ENCODE measurements at regions not wholly inside any gene's neighbourhood (a gene's known extent, or its start where the extent isn't known, plus 50 kb on each side); places are given as distances from the start of the nearest gene placed in this dataset.

DNA sequence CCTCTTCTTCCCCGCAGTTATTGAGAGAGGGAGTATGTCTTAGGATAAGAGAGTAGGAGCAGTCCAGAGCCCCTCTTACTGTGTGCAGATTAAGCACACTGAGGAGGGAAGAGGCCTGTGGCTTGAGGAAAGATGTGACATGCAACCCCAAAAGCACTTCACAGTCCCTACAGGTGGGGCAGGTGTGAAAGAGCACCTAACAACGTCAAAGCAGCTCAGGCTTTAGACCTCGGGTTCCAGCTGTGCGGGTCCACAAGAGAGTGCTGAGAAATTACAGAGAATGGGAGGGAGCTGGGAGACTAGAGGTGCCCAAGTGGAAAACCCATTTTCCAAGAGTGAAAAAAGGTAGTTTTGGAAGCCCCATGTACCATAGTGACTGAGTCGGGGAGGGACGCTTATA lies 127.6 kb downstream of the SLC25A47 start:
- H3K4me1 ChIP-seq (ENCODE audit: low read length) = no peaks in the 10 kb centered on the region
- no peak overlapping the region for H2AFZ ChIP-seq (ENCODE audit: low read length)
- no peak overlapping the region for H3K4me3 ChIP-seq (ENCODE audit: low read length)
- no peaks in the 10 kb centered on the region for H3K27me3 ChIP-seq (ENCODE audit: low read length)
- DNase-seq = no peak
- no peaks in the 10 kb centered on the region for H3K9me2 ChIP-seq (replicated peaks; ENCODE audit: insufficient read depth, low read length)
- H4K20me1 ChIP-seq (ENCODE audit: insufficient read depth, low read depth, low read length) = peaks cover 20% of the 10 kb centered on the region; the same call in 1 of the 2 replicates
- H3K9me3 ChIP-seq (ENCODE audit: low read length) = no peaks in the 10 kb centered on the region
- H3K79me2 ChIP-seq (ENCODE audit: low read length) = no peaks in the 10 kb centered on the region
- H3K4me2 ChIP-seq (ENCODE audit: low read depth, low read length, poor library complexity, severe bottlenecking) = no peak overlapping the region
- H3K36me3 ChIP-seq (ENCODE audit: insufficient read depth, low read length) = no peaks in the 10 kb centered on the region
- no peak overlapping the region for H3K9ac ChIP-seq (ENCODE audit: low read length)
- no peak overlapping the region for H3K27ac ChIP-seq (ENCODE audit: low read length)

DNA sequence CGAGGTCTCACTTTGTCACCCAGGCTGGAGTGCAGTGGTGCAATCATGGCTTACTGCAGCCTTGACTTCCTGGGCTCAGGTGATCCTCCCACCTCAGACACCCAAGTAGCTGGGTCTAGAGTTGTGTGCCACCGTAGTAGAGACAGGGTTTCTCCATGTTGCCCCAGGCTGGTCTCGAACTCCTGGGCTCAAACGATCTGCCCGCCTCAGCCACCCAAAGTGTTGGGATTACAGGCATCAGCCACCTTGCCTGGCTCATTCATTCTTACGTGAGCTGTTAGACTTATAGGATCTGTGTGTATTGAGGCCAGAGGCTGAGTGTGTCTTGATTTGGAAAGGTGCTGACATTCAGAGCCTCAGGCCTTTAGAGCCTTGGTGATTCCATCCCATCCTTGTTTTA lies 128.1 kb downstream of the SLC25A47 start:
- Histone ChIP-seq H3K4me1 (ENCODE audit: low read length) (no peaks in the 10 kb centered on the region), H3K4me3 (ENCODE audit: low read length) (no peak overlapping the region), H3K9me2 (replicated peaks; ENCODE audit: insufficient read depth, low read length) (no peaks in the 10 kb centered on the region), H2AFZ (ENCODE audit: low read length) (no peak overlapping the region), H4K20me1 (ENCODE audit: insufficient read depth, low read depth, low read length) (peaks cover 15% of the 10 kb centered on the region; the same call in 1 of the 2 replicates), H3K9ac (ENCODE audit: low read length) (no peak overlapping the region), H3K79me2 (ENCODE audit: low read length) (no peaks in the 10 kb centered on the region), H3K36me3 (ENCODE audit: insufficient read depth, low read length) (no peaks in the 10 kb centered on the region), H3K9me3 (ENCODE audit: low read length) (no peaks in the 10 kb centered on the region), H3K4me2 (ENCODE audit: low read depth, low read length, poor library complexity, severe bottlenecking) (no peak overlapping the region), H3K27me3 (ENCODE audit: low read length) (no peaks in the 10 kb centered on the region), H3K27ac (ENCODE audit: low read length) (no peak overlapping the region)
- DNase-seq = no peak

DNA sequence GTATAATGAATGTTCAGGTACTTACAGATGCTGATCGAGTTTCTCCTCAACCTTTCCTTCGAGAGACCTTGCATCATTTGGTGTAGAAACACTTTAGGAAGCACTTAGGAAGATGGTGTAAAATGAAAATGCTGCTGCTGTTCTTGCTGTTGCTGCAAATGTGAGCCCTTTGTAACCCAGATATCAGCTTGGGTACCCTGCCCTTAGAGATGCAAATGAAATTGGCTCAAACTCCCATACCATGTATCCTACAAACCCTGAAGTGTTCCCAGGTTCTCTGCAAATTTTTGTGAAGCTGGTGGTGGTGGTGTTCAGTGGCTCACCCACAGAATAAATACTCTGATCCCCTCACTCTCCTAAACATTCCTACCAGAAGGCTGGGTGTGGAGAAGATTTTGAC lies 130.8 kb downstream of the SLC25A47 start:
- H3K4me1 ChIP-seq (ENCODE audit: low read length) = no peaks in the 10 kb centered on the region
- H3K9me3 ChIP-seq (ENCODE audit: low read length) = no peaks in the 10 kb centered on the region
- no peak overlapping the region for H3K4me3 ChIP-seq (ENCODE audit: low read length)
- H3K9ac ChIP-seq (ENCODE audit: low read length) = no peak overlapping the region
- peaks cover 12% of the 10 kb centered on the region; the same call in 1 of the 2 replicates for H4K20me1 ChIP-seq (ENCODE audit: insufficient read depth, low read depth, low read length)
- H3K36me3 ChIP-seq (ENCODE audit: insufficient read depth, low read length) = no peaks in the 10 kb centered on the region
- H3K4me2 ChIP-seq (ENCODE audit: low read depth, low read length, poor library complexity, severe bottlenecking) = no peak overlapping the region
- H3K27me3 ChIP-seq (ENCODE audit: low read length) = no peaks in the 10 kb centered on the region
- no peaks in the 10 kb centered on the region for H3K9me2 ChIP-seq (replicated peaks; ENCODE audit: insufficient read depth, low read length)
- H3K27ac ChIP-seq (ENCODE audit: low read length) = no peak overlapping the region
- H3K79me2 ChIP-seq (ENCODE audit: low read length) = no peaks in the 10 kb centered on the region
- H2AFZ ChIP-seq (ENCODE audit: low read length) = no peak overlapping the region
- no peak for DNase-seq

DNA sequence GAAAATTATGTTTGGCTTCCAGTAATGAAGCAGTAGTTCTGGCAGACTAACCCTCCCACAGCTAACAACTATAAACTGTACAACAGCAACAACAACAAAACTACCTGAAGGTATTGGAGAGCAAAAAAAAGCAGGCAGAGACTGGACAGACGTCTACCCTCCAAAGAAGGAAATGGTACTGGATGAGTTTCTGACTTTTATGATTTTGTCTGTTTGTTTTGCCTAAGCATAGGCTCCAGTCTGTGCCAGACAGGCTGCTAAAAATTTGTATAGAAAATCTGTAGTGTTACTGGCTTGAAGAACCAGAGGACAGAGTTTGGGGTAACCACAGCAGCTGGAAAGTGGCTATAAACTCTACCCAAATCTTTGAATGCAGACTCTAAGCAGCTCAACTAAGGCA lies 131.3 kb downstream of the SLC25A47 start:
- no peaks in the 10 kb centered on the region for H3K36me3 ChIP-seq (ENCODE audit: insufficient read depth, low read length)

DNA sequence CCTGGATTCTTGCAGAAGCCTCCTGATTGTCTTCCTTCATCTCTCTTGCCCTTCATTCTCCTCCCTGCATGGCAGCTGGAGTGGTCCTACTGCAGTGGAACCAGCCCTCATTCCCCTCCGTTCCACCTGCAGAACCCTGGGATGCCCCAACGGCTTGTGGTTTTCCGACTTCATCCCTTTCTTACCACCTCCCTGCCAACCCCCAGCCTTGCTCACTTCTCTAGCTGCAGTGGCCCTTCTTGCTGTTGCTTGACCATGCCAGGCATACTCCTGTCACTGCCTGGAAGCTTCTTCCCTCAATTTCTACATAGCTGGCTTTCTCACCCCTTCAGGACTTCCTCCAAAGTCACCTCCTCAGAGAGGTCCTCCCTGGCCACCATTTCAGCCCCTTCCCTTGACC lies 123.3 kb downstream of the BEGAIN start:
- no peak overlapping the region for H2AFZ ChIP-seq (ENCODE audit: low read length)
- no peaks in the 10 kb centered on the region for H3K36me3 ChIP-seq (ENCODE audit: insufficient read depth, low read length)
- no peak overlapping the region for H3K9ac ChIP-seq (ENCODE audit: low read length)
- H3K4me3 ChIP-seq (ENCODE audit: low read length) = no peak overlapping the region
- no peaks in the 10 kb centered on the region for H3K79me2 ChIP-seq (ENCODE audit: low read length)
- H3K27me3 ChIP-seq (ENCODE audit: low read length) = no peaks in the 10 kb centered on the region
- no peaks in the 10 kb centered on the region for H3K9me2 ChIP-seq (replicated peaks; ENCODE audit: insufficient read depth, low read length)
- H3K9me3 ChIP-seq (ENCODE audit: low read length) = no peaks in the 10 kb centered on the region
- H3K4me1 ChIP-seq (ENCODE audit: low read length) = no peaks in the 10 kb centered on the region
- 0 out of 2 replicates have a peak, but pooled peaks cover 6% of the 10 kb centered on the region for H4K20me1 ChIP-seq (ENCODE audit: insufficient read depth, low read depth, low read length)
- H3K4me2 ChIP-seq (ENCODE audit: low read depth, low read length, poor library complexity, severe bottlenecking) = no peak overlapping the region
- no peak overlapping the region for H3K27ac ChIP-seq (ENCODE audit: low read length)
- no peak for DNase-seq

More for the DNA sequence above, 131.3 kb downstream of the SLC25A47 start:
- H4K20me1 ChIP-seq (ENCODE audit: insufficient read depth, low read depth, low read length) = peaks cover 12% of the 10 kb centered on the region; the same call in 1 of the 2 replicates
- H3K4me3 ChIP-seq (ENCODE audit: low read length) = no peak overlapping the region
- no peaks in the 10 kb centered on the region for H3K27me3 ChIP-seq (ENCODE audit: low read length)
- no peaks in the 10 kb centered on the region for H3K9me3 ChIP-seq (ENCODE audit: low read length)
- no peak overlapping the region for H3K4me2 ChIP-seq (ENCODE audit: low read depth, low read length, poor library complexity, severe bottlenecking)
- no peak overlapping the region for H3K27ac ChIP-seq (ENCODE audit: low read length)
- H3K79me2 ChIP-seq (ENCODE audit: low read length) = no peaks in the 10 kb centered on the region
- no peak overlapping the region for H2AFZ ChIP-seq (ENCODE audit: low read length)
- no peak overlapping the region for H3K9ac ChIP-seq (ENCODE audit: low read length)
- DNase-seq = no peak
- H3K4me1 ChIP-seq (ENCODE audit: low read length) = no peaks in the 10 kb centered on the region
- no peaks in the 10 kb centered on the region for H3K9me2 ChIP-seq (replicated peaks; ENCODE audit: insufficient read depth, low read length)

DNA sequence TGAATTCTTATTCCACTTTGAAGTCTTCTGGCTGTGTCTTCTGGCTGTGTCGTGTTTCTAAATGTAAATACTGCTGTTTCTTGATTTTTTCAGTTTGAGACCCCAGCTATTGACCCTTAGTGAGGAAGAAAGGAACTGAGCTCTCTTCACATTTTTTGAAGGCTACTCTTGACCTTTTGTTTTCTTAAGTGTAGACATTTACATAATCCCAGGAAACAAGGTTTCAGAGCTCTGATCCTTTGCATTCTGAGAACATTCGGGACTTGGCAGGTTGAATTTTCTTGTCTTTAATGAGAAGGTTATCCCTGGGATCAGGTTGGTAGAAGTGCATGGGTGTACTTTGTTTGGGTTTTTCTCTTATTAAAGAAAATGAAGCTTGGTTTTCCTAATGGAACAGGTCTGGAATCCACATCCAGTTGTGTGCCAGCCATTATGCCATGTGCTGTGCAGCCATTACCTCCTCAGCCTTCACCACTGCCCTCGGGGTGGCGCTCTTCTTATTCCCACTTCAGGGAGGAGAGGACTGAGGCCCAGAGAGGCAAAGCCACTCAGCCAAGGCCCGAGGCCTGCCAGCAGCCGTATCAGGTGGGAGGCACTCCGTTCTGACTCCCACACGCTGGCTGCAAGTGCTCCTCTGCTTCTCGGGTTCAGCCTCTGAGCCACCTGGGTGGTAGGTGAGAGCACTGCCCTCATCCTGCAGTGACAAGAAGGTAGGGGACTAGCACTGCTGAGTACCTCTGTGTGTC lies 120.9 kb downstream of the BEGAIN start:
- H2AFZ ChIP-seq (ENCODE audit: low read length) = no peak overlapping the region
- no peaks in the 10 kb centered on the region for H3K36me3 ChIP-seq (ENCODE audit: insufficient read depth, low read length)
- no peaks in the 10 kb centered on the region for H3K9me3 ChIP-seq (ENCODE audit: low read length)
- no peaks in the 10 kb centered on the region for H3K79me2 ChIP-seq (ENCODE audit: low read length)
- no peak for DNase-seq
- no peaks in the 10 kb centered on the region for H3K9me2 ChIP-seq (replicated peaks; ENCODE audit: insufficient read depth, low read length)
- no peaks in the 10 kb centered on the region for H3K27me3 ChIP-seq (ENCODE audit: low read length)
- H3K27ac ChIP-seq (ENCODE audit: low read length) = no peak overlapping the region
- H3K9ac ChIP-seq (ENCODE audit: low read length) = no peak overlapping the region
- no peak overlapping the region for H3K4me2 ChIP-seq (ENCODE audit: low read depth, low read length, poor library complexity, severe bottlenecking)
- H4K20me1 ChIP-seq (ENCODE audit: insufficient read depth, low read depth, low read length) = peaks cover 6% of the 10 kb centered on the region; the same call in 1 of the 2 replicates
- no peaks in the 10 kb centered on the region for H3K4me1 ChIP-seq (ENCODE audit: low read length)
- no peak overlapping the region for H3K4me3 ChIP-seq (ENCODE audit: low read length)

DNA sequence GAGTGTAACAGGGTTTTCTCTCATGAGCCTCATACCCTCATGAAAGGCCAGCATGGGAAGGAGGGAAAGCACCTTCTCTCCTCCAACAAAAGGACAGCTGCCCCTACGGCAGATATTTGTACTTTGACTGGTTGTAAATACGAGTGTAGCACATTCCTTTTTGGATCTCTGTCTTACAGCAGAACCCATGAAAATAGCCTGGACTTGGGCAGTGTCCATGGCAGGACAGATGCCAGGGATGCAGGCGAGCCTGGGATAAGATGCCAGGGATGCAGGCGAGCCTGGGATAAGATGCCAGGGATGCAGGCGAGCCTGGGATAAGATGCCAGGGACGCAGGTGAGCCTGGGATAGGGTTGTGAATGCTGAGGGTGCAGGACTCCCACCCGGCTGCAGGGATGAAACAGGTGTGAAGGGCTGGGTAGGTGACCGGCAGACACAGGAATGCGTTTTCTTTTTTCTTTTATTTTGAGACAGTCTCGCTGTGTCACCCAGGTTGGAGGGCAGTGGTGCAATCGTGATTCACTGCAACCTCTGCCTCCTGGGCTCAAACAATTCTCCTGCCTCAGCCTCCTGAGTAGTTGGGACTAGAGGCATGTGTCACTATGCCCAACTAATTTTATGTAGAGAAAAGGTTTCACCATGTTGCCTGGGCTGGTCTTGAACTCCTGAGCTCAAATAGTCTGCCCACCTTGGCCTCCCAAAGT lies 120.0 kb downstream of the BEGAIN start:
- H3K4me1 ChIP-seq (ENCODE audit: low read length) = no peaks in the 10 kb centered on the region
- H3K9me3 ChIP-seq (ENCODE audit: low read length) = no peaks in the 10 kb centered on the region
- peaks cover 10% of the 10 kb centered on the region; the same call in 1 of the 2 replicates for H4K20me1 ChIP-seq (ENCODE audit: insufficient read depth, low read depth, low read length)
- H3K4me3 ChIP-seq (ENCODE audit: low read length) = no peak overlapping the region
- no peaks in the 10 kb centered on the region for H3K36me3 ChIP-seq (ENCODE audit: insufficient read depth, low read length)
- H3K9ac ChIP-seq (ENCODE audit: low read length) = no peak overlapping the region
- no peaks in the 10 kb centered on the region for H3K79me2 ChIP-seq (ENCODE audit: low read length)
- H2AFZ ChIP-seq (ENCODE audit: low read length) = no peak overlapping the region
- H3K27me3 ChIP-seq (ENCODE audit: low read length) = no peaks in the 10 kb centered on the region
- no peak for DNase-seq
- no peak overlapping the region for H3K27ac ChIP-seq (ENCODE audit: low read length)
- H3K4me2 ChIP-seq (ENCODE audit: low read depth, low read length, poor library complexity, severe bottlenecking) = no peak overlapping the region
- H3K9me2 ChIP-seq (replicated peaks; ENCODE audit: insufficient read depth, low read length) = no peaks in the 10 kb centered on the region

DNA sequence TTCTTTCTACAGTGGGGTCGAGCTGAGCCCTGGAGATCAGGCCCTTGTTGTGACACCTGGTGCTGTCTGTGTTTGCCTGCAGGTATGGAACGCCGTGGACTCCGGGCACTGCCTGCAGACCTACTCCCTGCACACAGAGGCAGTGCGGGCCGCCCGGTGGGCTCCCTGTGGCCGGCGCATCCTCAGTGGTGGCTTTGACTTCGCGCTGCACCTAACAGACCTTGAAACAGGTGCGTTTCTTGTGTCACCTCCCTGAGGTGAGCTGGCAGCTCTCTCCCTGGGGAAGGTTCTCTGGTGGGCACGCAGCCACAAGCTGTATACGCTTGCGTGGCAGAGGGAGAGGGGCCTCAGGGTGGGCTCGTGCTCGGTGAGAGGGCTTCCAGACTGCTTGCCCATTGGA lies 119.3 kb downstream of the BEGAIN start:
- no peak for DNase-seq
- Histone ChIP-seq H3K79me2 (ENCODE audit: low read length) (no peaks in the 10 kb centered on the region), H3K4me1 (ENCODE audit: low read length) (no peaks in the 10 kb centered on the region), H3K36me3 (ENCODE audit: insufficient read depth, low read length) (no peaks in the 10 kb centered on the region), H3K9ac (ENCODE audit: low read length) (no peak overlapping the region), H3K27me3 (ENCODE audit: low read length) (no peaks in the 10 kb centered on the region), H2AFZ (ENCODE audit: low read length) (no peak overlapping the region), H3K27ac (ENCODE audit: low read length) (no peak overlapping the region), H3K9me2 (replicated peaks; ENCODE audit: insufficient read depth, low read length) (no peaks in the 10 kb centered on the region), H3K4me3 (ENCODE audit: low read length) (no peak overlapping the region), H3K4me2 (ENCODE audit: low read depth, low read length, poor library complexity, severe bottlenecking) (no peak overlapping the region), H4K20me1 (ENCODE audit: insufficient read depth, low read depth, low read length) (peaks cover 7% of the 10 kb centered on the region; the same call in 1 of the 2 replicates), H3K9me3 (ENCODE audit: low read length) (no peaks in the 10 kb centered on the region)
